HepG2 (cell line): ENCODE measurements at regions not wholly inside any gene's neighbourhood (a gene's known extent, or its start where the extent isn't known, plus 50 kb on each side); places are given as distances from the start of the nearest gene placed in this dataset.

Source experiments
- ATAC-seq: fragments of 200-7000 bp; cut with Tn5 transposase; 3 replicates; pipeline ENCODE4 v1.9.1; 2020; ENCODE audit warnings: mild to moderate bottlenecking, moderate library complexity
- BruUV-seq: library from RNA; stranded (reverse); fragments of 400-500 nt; replicated peaks from 2 replicates; lab custom pipeline; 2021; lab: Mats Ljungman, UMichigan
- CTCF ChIA-PET: fragments of 300-600 bp; formaldehyde crosslinking; extraction: SDS; loops from one replicate; lab custom pipeline; 2021; ENCODE audit warnings: low total read pairs, inconsistent platforms, low intra/inter-chr PET ratio; lab: Yijun Ruan, JAX
- POLR2A ChIA-PET: fragments of 350-600 bp; sonication (Branson Sonifier 250); formaldehyde crosslinking; loops from one replicate; lab custom pipeline; 2020; ENCODE audit warnings: antibody characterized with exemption, inconsistent platforms; lab: Yijun Ruan, JAX
- DNase-seq: peaks from one replicate; pipeline ENCODE4 v3.0.0-alpha.2; 2015; ENCODE audit warnings: low spot score
- FAIRE-seq: peaks from 3 replicates; lab custom pipeline; 2011; peaks lifted over from hg19 to GRCh38; lab: Jason Lieb, UNC
- H2AFZ ChIP-seq: one replicate; pipeline ENCODE4 v1.6.1; 2011; ENCODE audit warnings: low read length, inconsistent platforms
- H3K27ac ChIP-seq: fragments of 300-600 bp; 3 replicates; pipeline ENCODE4 v1.8.0; 2011; ENCODE audit warnings: mixed run types, mild to moderate bottlenecking, mixed read lengths, low read length, inconsistent platforms; ENCODE audit not compliant: insufficient read depth; ENCODE audit errors: extremely low read length
- H3K27me3 ChIP-seq, 2 experiments: fragments of 200-600 bp in 1 of 2; 2 replicates in 1 of 2; 3 replicates in 1 of 2; pipeline versions ENCODE4 v1.6.0 to v1.8.0; 2011; ENCODE audit warnings: low read length in 2 of 2, mild to moderate bottlenecking in 2 of 2, moderate library complexity in 2 of 2, inconsistent platforms in 1 of 2; ENCODE audit not compliant: insufficient read depth in 2 of 2, control insufficient read depth in 1 of 2
- H3K36me3 ChIP-seq, 2 experiments: fragments of 200-600 bp in 1 of 2; replicated peaks in 1 of 2; 2 replicates in 1 of 2; 3 replicates in 1 of 2; pipeline versions ENCODE4 v1.5.1 to v1.8.0; 2011; ENCODE audit warnings: low read length in 2 of 2, inconsistent platforms in 1 of 2; ENCODE audit not compliant: insufficient read depth in 2 of 2, control insufficient read depth in 1 of 2
- H3K4me1 ChIP-seq: 2 replicates; pipeline ENCODE4 v1.5.1; 2012; ENCODE audit warnings: low read length, inconsistent platforms; ENCODE audit not compliant: insufficient read depth
- H3K4me2 ChIP-seq: 2 replicates; pipeline ENCODE4 v1.6.0; 2011; ENCODE audit warnings: low read depth, low read length, inconsistent platforms
- H3K4me3 ChIP-seq, 3 experiments: fragments of 200-600 bp in 1 of 3; sonication (generic), shearing (Covaris generic) in 1 of 3; replicated peaks in 1 of 3; 2 replicates each; pipeline ENCODE4 v1.5.1; 2011 to 2016; ENCODE audit warnings: low read length in 3 of 3, inconsistent platforms in 2 of 3, low read depth in 2 of 3, mild to moderate bottlenecking in 2 of 3, control low read depth in 1 of 3, mixed read lengths in 1 of 3; ENCODE audit not compliant: insufficient read depth in 1 of 3
- H3K79me2 ChIP-seq: one replicate; pipeline ENCODE4 v1.6.1; 2011; ENCODE audit warnings: low read length, inconsistent platforms; ENCODE audit not compliant: insufficient read depth
- H3K9ac ChIP-seq: 2 replicates; pipeline ENCODE4 v1.6.0; 2011; ENCODE audit warnings: mild to moderate bottlenecking, low read depth, low read length, inconsistent platforms; ENCODE audit not compliant: insufficient read depth
- H3K9me3 ChIP-seq: 2 replicates; pipeline ENCODE4 v1.5.1; 2012; ENCODE audit warnings: mild to moderate bottlenecking, low read length
- H4K20me1 ChIP-seq: 2 replicates; pipeline ENCODE4 v1.6.0; 2011; ENCODE audit warnings: inconsistent platforms, mild to moderate bottlenecking, low read length, moderate library complexity; ENCODE audit not compliant: insufficient read depth
- BCLAF1 ChIP-seq: fragments of 450-650 bp; IDR thresholded peaks from 2 replicates; pipeline ENCODE4 v1.6.1; 2017; ENCODE audit warnings: mild to moderate bottlenecking
- MIXL1 ChIP-seq: IDR thresholded peaks from 2 replicates; pipeline ENCODE4 v1.6.1; 2016
- MLLT10 ChIP-seq: sonication (generic); formaldehyde crosslinking; IDR thresholded peaks from 2 replicates; pipeline ENCODE4 v1.4.0; 2020; ENCODE audit warnings: missing genetic modification reagents
- SAP130 ChIP-seq: IDR thresholded peaks from 2 replicates; pipeline ENCODE4 v1.6.1; 2016; ENCODE audit warnings: low read depth
- TCF12 ChIP-seq, 2 experiments: fragments of 450-650 bp in 1 of 2; sonication (generic) in 1 of 2; formaldehyde crosslinking in 1 of 2; IDR thresholded peaks; 2 replicates each; pipeline versions ENCODE4 v1.6.1 to v1.8.0; 2017 to 2022; ENCODE audit warnings: antibody characterized with exemption in 1 of 2, mild to moderate bottlenecking in 1 of 2, missing genetic modification reagents in 1 of 2, moderate library complexity in 1 of 2
- YEATS2 ChIP-seq: sonication (generic); formaldehyde crosslinking; IDR thresholded peaks from 2 replicates; pipeline ENCODE4 v1.4.0; 2020; ENCODE audit warnings: missing genetic modification reagents, borderline replicate concordance
- ZFP82 ChIP-seq: sonication (generic); formaldehyde crosslinking; IDR thresholded peaks from 2 replicates; pipeline ENCODE4 v1.5.1; 2020; ENCODE audit warnings: mild to moderate bottlenecking, missing genetic modification reagents, borderline replicate concordance
- ZMAT5 ChIP-seq: sonication (generic); formaldehyde crosslinking; IDR thresholded peaks from 2 replicates; pipeline ENCODE4 v1.5.0; 2020; ENCODE audit warnings: mild to moderate bottlenecking, low read depth, missing genetic modification reagents, borderline replicate concordance
- ZNF446 ChIP-seq: sonication (generic); formaldehyde crosslinking; IDR thresholded peaks from 2 replicates; pipeline ENCODE4 v1.5.0; 2020; ENCODE audit warnings: mild to moderate bottlenecking, missing genetic modification reagents
- WGBS: methylation state at CpG from one replicate; pipeline ENCODE4 v1.1.6; 2017; ENCODE audit warnings: low lambda C conversion rate; 5-methylcytosine and 5-hydroxymethylcytosine counted together
- in situ Hi-C: cut with HindIII; loops from 2 replicates; pipeline ENCODE4 v1.10.0; 2017; ENCODE audit warnings: low pct_unique_long_range_greater_than_20kb; ENCODE audit not compliant: extremely low pct_ligation_motif_present
- intact Hi-C: fragments of 100-400 bp; cut with micrococcal nuclease; formaldehyde crosslinking; loops from one replicate; pipeline ENCODE4 v1.10.0; 2022; ENCODE audit not compliant: unreplicated experiment
- TF ChIP-seq, protein P1 (sequence below): sonication (generic); formaldehyde crosslinking; IDR thresholded peaks from one replicate; pipeline ENCODE4 v1.5.1; 2020; ENCODE audit warnings: mild to moderate bottlenecking, missing genetic modification reagents; ENCODE audit errors: not compliant biosample characterization

DNA sequence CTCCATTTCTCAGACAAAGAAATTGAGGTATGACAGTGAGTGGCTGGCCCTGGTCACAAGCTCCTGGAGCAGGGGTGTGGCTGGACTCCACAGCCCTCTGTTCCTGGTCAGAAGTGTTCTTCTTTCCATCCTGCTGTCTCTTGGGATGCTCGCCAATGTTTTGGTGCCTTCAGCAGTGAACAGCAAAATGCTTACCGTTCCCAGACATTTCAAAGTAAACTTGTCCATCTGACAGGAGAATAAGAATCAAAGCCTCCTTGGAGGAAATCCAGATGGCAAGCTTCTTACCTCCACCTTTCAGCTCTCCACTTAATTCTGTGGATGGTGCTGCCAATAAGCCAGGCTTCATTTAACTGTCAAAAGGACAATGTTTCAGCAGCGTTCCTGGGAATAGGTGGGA is 954.1 kb downstream of the UQCRFS1 start:
- Histone ChIP-seq H3K27ac (no peak overlapping the region), H3K27me3 (no peaks in the 10 kb centered on the region), H3K4me2 (no peak overlapping the region), H3K4me1 (no peaks in the 10 kb centered on the region), H4K20me1 (no peaks in the 10 kb centered on the region), H3K9me3 (peaks cover 86% of the 10 kb centered on the region), H3K79me2 (no peaks in the 10 kb centered on the region), H3K36me3 (no peaks in the 10 kb centered on the region), H3K9ac (no peak overlapping the region), H2AFZ (no peak overlapping the region), H3K4me3 (no peak overlapping the region)
- POLR2A ChIA-PET: no interaction called here
- DNase-seq (no peak), FAIRE-seq (no peak), ATAC-seq (no peak)
- intact Hi-C loops (no loop called here), in situ Hi-C loops (no loop called here)
- CTCF ChIA-PET: no interaction called here
- TF ChIP-seq ZNF446 (CRISPR knock-in tag): no peak
- no peak for TF ChIP-seq ZMAT5 (CRISPR knock-in tag)
- TF ChIP-seq, protein P1, sequence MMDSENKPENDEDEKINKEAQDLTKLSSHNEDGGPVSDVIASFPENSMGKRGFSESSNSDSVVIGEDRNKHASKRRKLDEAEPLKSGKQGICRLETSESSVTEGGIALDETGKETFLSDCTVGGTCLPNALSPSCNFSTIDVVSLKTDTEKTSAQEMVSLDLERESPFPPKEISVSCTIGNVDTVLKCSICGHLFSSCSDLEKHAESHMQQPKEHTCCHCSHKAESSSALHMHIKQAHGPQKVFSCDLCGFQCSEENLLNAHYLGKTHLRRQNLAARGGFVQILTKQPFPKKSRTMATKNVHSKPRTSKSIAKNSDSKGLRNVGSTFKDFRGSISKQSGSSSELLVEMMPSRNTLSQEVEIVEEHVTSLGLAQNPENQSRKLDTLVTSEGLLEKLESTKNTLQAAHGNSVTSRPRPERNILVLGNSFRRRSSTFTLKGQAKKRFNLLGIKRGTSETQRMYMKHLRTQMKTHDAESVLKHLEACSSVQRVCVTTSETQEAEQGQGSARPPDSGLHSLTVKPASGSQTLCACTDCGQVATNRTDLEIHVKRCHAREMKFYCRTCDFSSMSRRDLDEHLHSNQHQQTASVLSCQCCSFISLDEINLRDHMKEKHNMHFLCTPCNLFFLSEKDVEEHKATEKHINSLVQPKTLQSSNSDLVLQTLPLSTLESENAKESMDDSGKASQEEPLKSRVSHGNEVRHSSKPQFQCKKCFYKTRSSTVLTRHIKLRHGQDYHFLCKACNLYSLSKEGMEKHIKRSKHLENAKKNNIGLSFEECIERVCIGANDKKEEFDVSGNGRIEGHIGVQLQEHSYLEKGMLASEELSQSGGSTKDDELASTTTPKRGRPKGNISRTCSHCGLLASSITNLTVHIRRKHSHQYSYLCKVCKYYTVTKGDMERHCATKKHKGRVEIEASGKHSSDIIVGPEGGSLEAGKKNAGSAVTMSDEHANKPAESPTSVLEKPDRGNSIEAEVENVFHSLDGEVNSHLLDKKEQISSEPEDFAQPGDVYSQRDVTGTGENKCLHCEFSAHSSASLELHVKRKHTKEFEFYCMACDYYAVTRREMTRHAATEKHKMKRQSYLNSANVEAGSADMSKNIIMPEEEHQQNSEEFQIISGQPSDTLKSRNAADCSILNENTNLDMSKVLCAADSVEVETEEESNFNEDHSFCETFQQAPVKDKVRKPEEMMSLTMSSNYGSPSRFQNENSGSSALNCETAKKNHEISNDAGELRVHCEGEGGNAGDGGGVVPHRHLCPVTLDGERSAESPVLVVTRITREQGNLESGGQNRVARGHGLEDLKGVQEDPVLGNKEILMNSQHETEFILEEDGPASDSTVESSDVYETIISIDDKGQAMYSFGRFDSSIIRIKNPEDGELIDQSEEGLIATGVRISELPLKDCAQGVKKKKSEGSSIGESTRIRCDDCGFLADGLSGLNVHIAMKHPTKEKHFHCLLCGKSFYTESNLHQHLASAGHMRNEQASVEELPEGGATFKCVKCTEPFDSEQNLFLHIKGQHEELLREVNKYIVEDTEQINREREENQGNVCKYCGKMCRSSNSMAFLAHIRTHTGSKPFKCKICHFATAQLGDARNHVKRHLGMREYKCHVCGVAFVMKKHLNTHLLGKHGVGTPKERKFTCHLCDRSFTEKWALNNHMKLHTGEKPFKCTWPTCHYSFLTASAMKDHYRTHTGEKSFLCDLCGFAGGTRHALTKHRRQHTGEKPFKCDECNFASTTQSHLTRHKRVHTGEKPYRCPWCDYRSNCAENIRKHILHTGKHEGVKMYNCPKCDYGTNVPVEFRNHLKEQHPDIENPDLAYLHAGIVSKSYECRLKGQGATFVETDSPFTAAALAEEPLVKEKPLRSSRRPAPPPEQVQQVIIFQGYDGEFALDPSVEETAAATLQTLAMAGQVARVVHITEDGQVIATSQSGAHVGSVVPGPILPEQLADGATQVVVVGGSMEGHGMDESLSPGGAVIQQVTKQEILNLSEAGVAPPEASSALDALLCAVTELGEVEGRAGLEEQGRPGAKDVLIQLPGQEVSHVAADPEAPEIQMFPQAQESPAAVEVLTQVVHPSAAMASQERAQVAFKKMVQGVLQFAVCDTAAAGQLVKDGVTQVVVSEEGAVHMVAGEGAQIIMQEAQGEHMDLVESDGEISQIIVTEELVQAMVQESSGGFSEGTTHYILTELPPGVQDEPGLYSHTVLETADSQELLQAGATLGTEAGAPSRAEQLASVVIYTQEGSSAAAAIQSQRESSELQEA (CRISPR knock-in tag): no peak
- TF ChIP-seq YEATS2 (CRISPR knock-in tag): no peak
- no peak for TF ChIP-seq MIXL1
- no peak for TF ChIP-seq SAP130
- TF ChIP-seq BCLAF1: no peak
- TF ChIP-seq TCF12 (IDR thresholded peaks at IDR 0.05): no peak
- no peak for TF ChIP-seq TCF12 (CRISPR knock-in tag; IDR thresholded peaks at IDR 0.05)
- TF ChIP-seq MLLT10 (CRISPR knock-in tag): no peak
- no peak for TF ChIP-seq ZFP82 (CRISPR knock-in tag)
- no TSS peak for BruUV-seq
- WGBS: 0% methylated on average over 3 of the region's 3 CpGs
